HepG2 (cell line): ENCODE measurements at regions not wholly inside any gene's neighbourhood (a gene's known extent, or its start where the extent isn't known, plus 50 kb on each side); places are given as distances from the start of the nearest gene placed in this dataset.

ENCODE experiments used
- ATAC-seq: fragments of 200-7000 bp; cut with Tn5 transposase; 3 replicates; pipeline ENCODE4 v1.9.1; 2020; ENCODE audit warnings: mild to moderate bottlenecking, moderate library complexity
- BruUV-seq: library from RNA; stranded (reverse); fragments of 400-500 nt; replicated peaks from 2 replicates; lab custom pipeline; 2021; lab: Mats Ljungman, UMichigan
- CTCF ChIA-PET: fragments of 300-600 bp; formaldehyde crosslinking; extraction: SDS; loops from one replicate; lab custom pipeline; 2021; ENCODE audit warnings: low total read pairs, inconsistent platforms, low intra/inter-chr PET ratio; lab: Yijun Ruan, JAX
- POLR2A ChIA-PET: fragments of 350-600 bp; sonication (Branson Sonifier 250); formaldehyde crosslinking; loops from one replicate; lab custom pipeline; 2020; ENCODE audit warnings: antibody characterized with exemption, inconsistent platforms; lab: Yijun Ruan, JAX
- DNase-seq: peaks from one replicate; pipeline ENCODE4 v3.0.0-alpha.2; 2015; ENCODE audit warnings: low spot score
- FAIRE-seq: peaks from 3 replicates; lab custom pipeline; 2011; peaks lifted over from hg19 to GRCh38; lab: Jason Lieb, UNC
- H2AFZ ChIP-seq: one replicate; pipeline ENCODE4 v1.6.1; 2011; ENCODE audit warnings: low read length, inconsistent platforms
- H3K27ac ChIP-seq: fragments of 300-600 bp; 3 replicates; pipeline ENCODE4 v1.8.0; 2011; ENCODE audit warnings: mixed run types, mild to moderate bottlenecking, mixed read lengths, low read length, inconsistent platforms; ENCODE audit not compliant: insufficient read depth; ENCODE audit errors: extremely low read length
- H3K27me3 ChIP-seq, 2 experiments: fragments of 200-600 bp in 1 of 2; 2 replicates in 1 of 2; 3 replicates in 1 of 2; pipeline versions ENCODE4 v1.6.0 to v1.8.0; 2011; ENCODE audit warnings: low read length in 2 of 2, mild to moderate bottlenecking in 2 of 2, moderate library complexity in 2 of 2, inconsistent platforms in 1 of 2; ENCODE audit not compliant: insufficient read depth in 2 of 2, control insufficient read depth in 1 of 2
- H3K36me3 ChIP-seq, 2 experiments: fragments of 200-600 bp in 1 of 2; replicated peaks in 1 of 2; 2 replicates in 1 of 2; 3 replicates in 1 of 2; pipeline versions ENCODE4 v1.5.1 to v1.8.0; 2011; ENCODE audit warnings: low read length in 2 of 2, inconsistent platforms in 1 of 2; ENCODE audit not compliant: insufficient read depth in 2 of 2, control insufficient read depth in 1 of 2
- H3K4me1 ChIP-seq: 2 replicates; pipeline ENCODE4 v1.5.1; 2012; ENCODE audit warnings: low read length, inconsistent platforms; ENCODE audit not compliant: insufficient read depth
- H3K4me2 ChIP-seq: 2 replicates; pipeline ENCODE4 v1.6.0; 2011; ENCODE audit warnings: low read depth, low read length, inconsistent platforms
- H3K4me3 ChIP-seq, 3 experiments: fragments of 200-600 bp in 1 of 3; sonication (generic), shearing (Covaris generic) in 1 of 3; replicated peaks in 1 of 3; 2 replicates each; pipeline ENCODE4 v1.5.1; 2011 to 2016; ENCODE audit warnings: low read length in 3 of 3, inconsistent platforms in 2 of 3, low read depth in 2 of 3, mild to moderate bottlenecking in 2 of 3, control low read depth in 1 of 3, mixed read lengths in 1 of 3; ENCODE audit not compliant: insufficient read depth in 1 of 3
- H3K79me2 ChIP-seq: one replicate; pipeline ENCODE4 v1.6.1; 2011; ENCODE audit warnings: low read length, inconsistent platforms; ENCODE audit not compliant: insufficient read depth
- H3K9ac ChIP-seq: 2 replicates; pipeline ENCODE4 v1.6.0; 2011; ENCODE audit warnings: mild to moderate bottlenecking, low read depth, low read length, inconsistent platforms; ENCODE audit not compliant: insufficient read depth
- H3K9me3 ChIP-seq: 2 replicates; pipeline ENCODE4 v1.5.1; 2012; ENCODE audit warnings: mild to moderate bottlenecking, low read length
- H4K20me1 ChIP-seq: 2 replicates; pipeline ENCODE4 v1.6.0; 2011; ENCODE audit warnings: inconsistent platforms, mild to moderate bottlenecking, low read length, moderate library complexity; ENCODE audit not compliant: insufficient read depth
- CERS6 ChIP-seq: sonication (generic); formaldehyde crosslinking; IDR thresholded peaks from 2 replicates; pipeline ENCODE4 v1.5.0; 2020; ENCODE audit warnings: missing genetic modification reagents
- CHCHD3 ChIP-seq: sonication (generic); formaldehyde crosslinking; IDR thresholded peaks from 2 replicates; pipeline ENCODE4 v1.8.0; 2022; ENCODE audit warnings: mild to moderate bottlenecking, missing genetic modification reagents, moderate library complexity
- CREM ChIP-seq, 2 experiments: sonication (generic) in 1 of 2; formaldehyde crosslinking in 1 of 2; IDR thresholded peaks; 2 replicates each; pipeline versions ENCODE4 v1.4.0 to v1.6.1; 2016 to 2020; ENCODE audit warnings: antibody characterized with exemption in 1 of 2, mild to moderate bottlenecking in 1 of 2, missing genetic modification reagents in 1 of 2
- FOXO1 ChIP-seq: sonication (generic); formaldehyde crosslinking; IDR thresholded peaks from 2 replicates; pipeline ENCODE4 v1.4.0; 2020; ENCODE audit warnings: missing genetic modification reagents
- HMGXB3 ChIP-seq: sonication (generic); formaldehyde crosslinking; IDR thresholded peaks from 2 replicates; pipeline ENCODE4 v1.4.0; 2020; ENCODE audit warnings: missing genetic modification reagents, borderline replicate concordance
- NBN ChIP-seq: fragments of 450-650 bp; conservative IDR thresholded peaks from 2 replicates; pipeline ENCODE4 v1.6.1; 2017
- NFIB ChIP-seq: sonication (generic); formaldehyde crosslinking; IDR thresholded peaks from 2 replicates; pipeline ENCODE4 v1.9.0; 2021; ENCODE audit warnings: missing genetic modification reagents, mild to moderate bottlenecking, borderline replicate concordance
- NFIC ChIP-seq: IDR thresholded peaks from 2 replicates; pipeline ENCODE4 v1.6.1; 2012; ENCODE audit warnings: mild to moderate bottlenecking, low read length, inconsistent platforms
- REL ChIP-seq: sonication (generic); formaldehyde crosslinking; conservative IDR thresholded peaks from 2 replicates; pipeline ENCODE4 v1.8.0; 2022; ENCODE audit warnings: mild to moderate bottlenecking, missing genetic modification reagents, moderate library complexity
- SCMH1 ChIP-seq: sonication (generic); formaldehyde crosslinking; IDR thresholded peaks from 2 replicates; pipeline ENCODE4 v1.9.0; 2021; ENCODE audit warnings: missing genetic modification reagents, mild to moderate bottlenecking, borderline replicate concordance
- SRSF1 ChIP-seq: fragments of 200-400 bp; formaldehyde crosslinking; optimal IDR thresholded peaks from 2 replicates; pipeline ENCODE3; 2017; ENCODE audit warnings: mild to moderate bottlenecking, low read depth, low read length, moderate library complexity
- TCF7L2 ChIP-seq: IDR thresholded peaks from 2 replicates; pipeline ENCODE4 v1.6.1; 2011; ENCODE audit warnings: mild to moderate bottlenecking, low read depth, low read length, moderate library complexity
- ZFP36L1 ChIP-seq: sonication (generic); formaldehyde crosslinking; IDR thresholded peaks from 2 replicates; pipeline ENCODE4 v1.8.0; 2022; ENCODE audit warnings: mild to moderate bottlenecking, missing genetic modification reagents, moderate library complexity
- ZKSCAN5 ChIP-seq: sonication (generic); formaldehyde crosslinking; IDR thresholded peaks from 2 replicates; pipeline ENCODE4 v1.5.1; 2020; ENCODE audit warnings: mild to moderate bottlenecking, missing genetic modification reagents
- ZNF607 ChIP-seq: sonication (generic); formaldehyde crosslinking; IDR thresholded peaks from 2 replicates; pipeline ENCODE4 v1.5.1; 2020; ENCODE audit warnings: missing genetic modification reagents, mild to moderate bottlenecking, borderline replicate concordance
- WGBS: methylation state at CpG from one replicate; pipeline ENCODE4 v1.1.6; 2017; ENCODE audit warnings: low lambda C conversion rate; 5-methylcytosine and 5-hydroxymethylcytosine counted together
- in situ Hi-C: cut with HindIII; loops from 2 replicates; pipeline ENCODE4 v1.10.0; 2017; ENCODE audit warnings: low pct_unique_long_range_greater_than_20kb; ENCODE audit not compliant: extremely low pct_ligation_motif_present
- intact Hi-C: fragments of 100-400 bp; cut with micrococcal nuclease; formaldehyde crosslinking; loops from one replicate; pipeline ENCODE4 v1.10.0; 2022; ENCODE audit not compliant: unreplicated experiment
- TF ChIP-seq, protein P1 (sequence below): sonication (generic); formaldehyde crosslinking; IDR thresholded peaks from 2 replicates; pipeline ENCODE4 v1.8.0; 2022; ENCODE audit warnings: missing genetic modification reagents, mild to moderate bottlenecking, inconsistent platforms, borderline replicate concordance
- TF ChIP-seq, protein P2 (sequence below): sonication (generic); formaldehyde crosslinking; IDR thresholded peaks from 2 replicates; pipeline ENCODE4 v1.5.0; 2020; ENCODE audit warnings: missing genetic modification reagents

DNA sequence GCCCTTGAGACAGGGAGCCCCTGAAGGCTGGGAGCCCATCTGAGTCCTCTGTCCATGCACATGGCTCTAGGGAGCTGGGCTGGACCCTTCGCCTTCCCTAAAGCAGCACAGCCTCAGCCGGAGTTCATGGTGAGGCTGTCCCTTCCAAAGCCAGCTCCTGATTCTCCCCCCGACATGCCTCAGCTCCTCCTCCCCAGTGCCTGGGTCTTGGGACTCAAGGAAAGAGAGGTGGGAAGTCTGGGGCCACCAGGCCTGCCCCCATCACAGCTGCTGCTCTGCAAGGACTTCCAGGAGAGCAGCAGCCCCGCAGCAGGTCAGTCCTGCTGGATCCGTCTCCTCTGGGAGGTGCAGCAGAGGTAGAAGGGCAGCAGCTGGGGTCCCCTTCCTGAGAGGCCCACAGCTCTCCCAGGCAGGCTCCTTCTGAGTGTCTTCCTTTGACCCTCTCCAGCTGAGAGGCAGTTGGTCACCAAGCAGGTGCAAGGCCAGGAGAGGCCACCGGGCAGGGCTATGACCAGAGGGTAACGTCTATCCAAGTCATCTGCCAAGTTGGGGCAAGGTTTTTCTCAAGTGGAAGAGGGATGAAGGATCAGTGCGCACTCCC, 90.5 kb downstream of the ADRA2C start:
- Histone ChIP-seq H3K79me2 (no peaks in the 10 kb centered on the region), H3K27me3 (peaks cover 7 to 68% of the 10 kb centered on the region in 2 experiments; a peak in 4 of 5 replicates), H3K4me1 (peaks cover 34% of the 10 kb centered on the region), H3K9ac (no peak overlapping the region), H3K27ac (no peak overlapping the region), H3K9me3 (no peaks in the 10 kb centered on the region), H3K36me3 (no peaks in the 10 kb centered on the region), H3K4me2 (no peak overlapping the region), H4K20me1 (no peaks in the 10 kb centered on the region), H3K4me3 (no peak overlapping the region), H2AFZ (no peak overlapping the region)
- in situ Hi-C loops, result no loop called here
- intact Hi-C loops, result no loop called here
- FAIRE-seq (no peak), ATAC-seq (no peak; the same call in 2 of the 3 replicates), DNase-seq (no peak)
- ChIA-PET CTCF (no interaction called here), POLR2A (no interaction called here)
- BruUV-seq, result no TSS peak
- WGBS, result 46% methylated on average over 3 of the region's 8 CpGs
- no peak for TF ChIP-seq CREM (IDR thresholded peaks at IDR 0.05)
- TF ChIP-seq CREM (CRISPR knock-in tag; IDR thresholded peaks at IDR 0.05), result no peak
- TF ChIP-seq NFIC, result no peak
- no peak for TF ChIP-seq FOXO1 (CRISPR knock-in tag)
- TF ChIP-seq REL (CRISPR knock-in tag), result no peak
- TF ChIP-seq SRSF1, result no peak
- no peak for TF ChIP-seq HMGXB3 (CRISPR knock-in tag)
- TF ChIP-seq ZNF607 (CRISPR knock-in tag), result no peak
- TF ChIP-seq NFIB (CRISPR knock-in tag), result no peak
- TF ChIP-seq CHCHD3 (CRISPR knock-in tag), result no peak
- no peak for TF ChIP-seq ZKSCAN5 (CRISPR knock-in tag)
- TF ChIP-seq, protein P1, sequence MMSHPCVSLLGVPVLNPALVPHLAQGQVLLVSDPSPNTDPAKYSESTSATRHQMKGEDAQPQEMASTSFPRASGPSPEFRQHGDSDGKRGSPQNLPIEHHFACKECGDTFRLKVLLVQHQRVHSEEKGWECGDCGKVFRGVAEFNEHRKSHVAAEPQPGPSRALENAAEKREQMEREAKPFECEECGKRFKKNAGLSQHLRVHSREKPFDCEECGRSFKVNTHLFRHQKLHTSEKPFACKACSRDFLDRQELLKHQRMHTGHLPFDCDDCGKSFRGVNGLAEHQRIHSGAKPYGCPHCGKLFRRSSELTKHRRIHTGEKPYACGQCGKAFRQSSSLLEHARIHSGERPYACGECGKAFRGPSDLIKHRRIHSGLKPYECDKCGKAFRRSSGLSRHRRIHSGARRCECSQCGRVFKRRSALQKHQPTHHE (CRISPR knock-in tag), result no peak
- TF ChIP-seq, protein P2, sequence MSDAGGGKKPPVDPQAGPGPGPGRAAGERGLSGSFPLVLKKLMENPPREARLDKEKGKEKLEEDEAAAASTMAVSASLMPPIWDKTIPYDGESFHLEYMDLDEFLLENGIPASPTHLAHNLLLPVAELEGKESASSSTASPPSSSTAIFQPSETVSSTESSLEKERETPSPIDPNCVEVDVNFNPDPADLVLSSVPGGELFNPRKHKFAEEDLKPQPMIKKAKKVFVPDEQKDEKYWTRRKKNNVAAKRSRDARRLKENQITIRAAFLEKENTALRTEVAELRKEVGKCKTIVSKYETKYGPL, result no peak
- TF ChIP-seq ZFP36L1, result no peak
- TF ChIP-seq SCMH1 (CRISPR knock-in tag), result no peak
- TF ChIP-seq CERS6 (CRISPR knock-in tag), result no peak
- TF ChIP-seq TCF7L2, result no peak
- TF ChIP-seq NBN, result no peak
